Lung (tissue), 11 donors: ENCODE measurements at regions not wholly inside any gene's neighbourhood (a gene's known extent, or its start where the extent isn't known, plus 50 kb on each side); places are given as distances from the start of the nearest gene placed in this dataset.

ENCODE experiments used
- ATAC-seq: fragments of 200-7000 bp; cut with Tn5 transposase; one replicate; pipeline ENCODE4 v1.9.1; 2020; ENCODE audit warnings: moderate number of reproducible peaks; ENCODE audit not compliant: insufficient read depth, low FRiP score
- DNase-seq, 3 donors: peaks; one replicate each; pipeline ENCODE4 v3.0.0-alpha.2; 2013 to 2017
- H3K27ac ChIP-seq, 2 donors: one replicate each; pipeline ENCODE4 v1.5.1; 2013; ENCODE audit warnings: mild to moderate bottlenecking in 2 of 2, moderate library complexity in 2 of 2, control low read depth in 1 of 2, inconsistent platforms in 1 of 2, low read depth in 1 of 2, low read length in 1 of 2
- H3K27me3 ChIP-seq, 3 donors: one replicate each; pipeline ENCODE4 v1.5.1; 2013; ENCODE audit warnings: low read length in 2 of 3; ENCODE audit not compliant: control insufficient read depth in 3 of 3, insufficient read depth in 3 of 3
- H3K36me3 ChIP-seq, 4 donors: one replicate each; pipeline ENCODE4 v1.5.1; 2013; ENCODE audit warnings: low read length in 4 of 4, mild to moderate bottlenecking in 1 of 4, moderate library complexity in 1 of 4; ENCODE audit not compliant: control insufficient read depth in 4 of 4, insufficient read depth in 4 of 4
- H3K4me1 ChIP-seq, 5 donors: one replicate each; pipeline ENCODE4 v1.5.1; 2013; ENCODE audit warnings: low read length in 5 of 5, mild to moderate bottlenecking in 2 of 5, moderate library complexity in 1 of 5; ENCODE audit not compliant: control insufficient read depth in 5 of 5, insufficient read depth in 5 of 5
- H3K4me3 ChIP-seq: one replicate; pipeline ENCODE4 v1.5.1; 2013; ENCODE audit warnings: mild to moderate bottlenecking, control low read depth, moderate library complexity
- H3K9ac ChIP-seq, 2 donors: one replicate each; pipeline ENCODE4 v1.5.1; 2013; ENCODE audit warnings: low read length in 2 of 2, control low read depth in 1 of 2; ENCODE audit not compliant: insufficient read depth in 1 of 2
- H3K9me3 ChIP-seq, 4 donors: one replicate each; pipeline ENCODE4 v1.5.1; 2013; ENCODE audit warnings: low read length in 3 of 4, mild to moderate bottlenecking in 1 of 4, moderate library complexity in 1 of 4; ENCODE audit not compliant: control insufficient read depth in 4 of 4, insufficient read depth in 3 of 4
- WGBS, 2 donors: extraction: QIAGEN DNeasy Blood & Tissue Kit; methylation state at CpG; one replicate each; pipeline ENCODE4 v1.1.7; 2013; 5-methylcytosine and 5-hydroxymethylcytosine counted together
- TF ChIP-seq, protein P1 (sequence below): IDR thresholded peaks from 2 replicates; pipeline ENCODE4 v1.5.1; 2012; ENCODE audit warnings: mild to moderate bottlenecking; ENCODE audit errors: control extremely low read depth, extremely low read depth
- donor health status: control.
- donor health status: control.
- donor health status: Bipolar disorder and iron deficiency.
- donor health status: healthy.
- donor health status: DM: yes; HTN: yes; CAD: no.

DNA sequence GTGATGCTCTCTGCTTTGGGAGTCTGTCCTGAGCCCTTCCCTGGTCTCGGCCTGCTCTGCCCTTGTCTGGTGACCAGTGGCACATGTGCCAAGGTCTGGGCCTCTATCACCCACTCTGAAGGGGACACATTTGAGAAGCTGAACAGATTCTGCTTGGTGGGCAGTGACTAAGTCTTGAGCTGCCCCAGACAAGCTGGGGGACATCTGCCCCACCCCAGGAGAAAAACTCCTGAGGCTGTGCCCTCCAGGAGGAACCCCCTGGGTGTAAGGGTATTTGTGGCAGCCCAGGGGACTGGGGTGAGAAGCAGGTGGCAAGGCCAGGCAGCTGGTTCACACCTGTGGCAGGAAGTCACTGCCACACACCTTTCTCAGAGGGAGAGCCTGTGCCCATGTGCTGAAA, 342.1 kb downstream of the DYSF start:
- H3K9ac ChIP-seq: no peak overlapping the region

DNA sequence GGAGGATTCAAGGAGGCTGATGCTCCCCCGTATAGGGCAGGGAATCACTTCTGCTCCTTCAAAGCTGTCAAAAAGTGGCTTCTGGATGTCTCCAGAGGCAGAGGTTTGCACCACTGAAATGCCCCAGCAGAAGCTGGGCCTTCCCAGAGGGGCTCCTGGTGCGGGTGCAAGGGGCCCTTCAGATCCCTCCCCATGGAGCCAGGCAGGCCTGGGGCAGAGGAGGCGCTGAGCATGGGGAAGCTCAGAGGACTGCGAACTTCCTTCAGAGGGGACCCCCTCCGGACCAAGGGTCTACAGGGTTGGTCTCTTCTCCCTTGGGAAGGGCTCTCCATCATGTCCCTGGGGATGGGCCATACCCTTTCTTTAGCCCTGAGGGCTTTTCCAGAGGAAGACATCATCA, 341.2 kb downstream of the DYSF start:
- H3K27ac ChIP-seq: no peak overlapping the region
- 79 to 97% methylated on average over 4 to 5 of the region's 5 CpGs for WGBS, 2 donors
- H3K36me3 ChIP-seq: no peaks in the 10 kb centered on the region
- no peak overlapping the region for H3K9ac ChIP-seq
- ATAC-seq (no peak), DNase-seq (no peak)
- no peaks in the 10 kb centered on the region for H3K9me3 ChIP-seq
- H3K4me3 ChIP-seq: no peak overlapping the region
- TF ChIP-seq, protein P1, sequence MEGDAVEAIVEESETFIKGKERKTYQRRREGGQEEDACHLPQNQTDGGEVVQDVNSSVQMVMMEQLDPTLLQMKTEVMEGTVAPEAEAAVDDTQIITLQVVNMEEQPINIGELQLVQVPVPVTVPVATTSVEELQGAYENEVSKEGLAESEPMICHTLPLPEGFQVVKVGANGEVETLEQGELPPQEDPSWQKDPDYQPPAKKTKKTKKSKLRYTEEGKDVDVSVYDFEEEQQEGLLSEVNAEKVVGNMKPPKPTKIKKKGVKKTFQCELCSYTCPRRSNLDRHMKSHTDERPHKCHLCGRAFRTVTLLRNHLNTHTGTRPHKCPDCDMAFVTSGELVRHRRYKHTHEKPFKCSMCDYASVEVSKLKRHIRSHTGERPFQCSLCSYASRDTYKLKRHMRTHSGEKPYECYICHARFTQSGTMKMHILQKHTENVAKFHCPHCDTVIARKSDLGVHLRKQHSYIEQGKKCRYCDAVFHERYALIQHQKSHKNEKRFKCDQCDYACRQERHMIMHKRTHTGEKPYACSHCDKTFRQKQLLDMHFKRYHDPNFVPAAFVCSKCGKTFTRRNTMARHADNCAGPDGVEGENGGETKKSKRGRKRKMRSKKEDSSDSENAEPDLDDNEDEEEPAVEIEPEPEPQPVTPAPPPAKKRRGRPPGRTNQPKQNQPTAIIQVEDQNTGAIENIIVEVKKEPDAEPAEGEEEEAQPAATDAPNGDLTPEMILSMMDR: no peak
- no peaks in the 10 kb centered on the region for H3K27me3 ChIP-seq
- peaks cover 0 to 25% (median 3%) of the 10 kb centered on the region in 5 donors for H3K4me1 ChIP-seq

More for the DNA sequence above, 342.1 kb downstream of the DYSF start:
- no peaks in the 10 kb centered on the region for H3K36me3 ChIP-seq
- ATAC-seq (no peak), DNase-seq (peak in 1 of 3 donors; percentile 4)
- H3K27me3 ChIP-seq: no peaks in the 10 kb centered on the region
- H3K9me3 ChIP-seq: no peaks in the 10 kb centered on the region
- H3K4me1 ChIP-seq: peaks cover 0 to 33% (median 4%) of the 10 kb centered on the region in 5 donors
- no peak overlapping the region for H3K4me3 ChIP-seq
- TF ChIP-seq, protein P1: no peak
- H3K27ac ChIP-seq: no peak overlapping the region
- 92 to 100% methylated on average over 1 of the region's 1 CpG for WGBS, 2 donors

DNA sequence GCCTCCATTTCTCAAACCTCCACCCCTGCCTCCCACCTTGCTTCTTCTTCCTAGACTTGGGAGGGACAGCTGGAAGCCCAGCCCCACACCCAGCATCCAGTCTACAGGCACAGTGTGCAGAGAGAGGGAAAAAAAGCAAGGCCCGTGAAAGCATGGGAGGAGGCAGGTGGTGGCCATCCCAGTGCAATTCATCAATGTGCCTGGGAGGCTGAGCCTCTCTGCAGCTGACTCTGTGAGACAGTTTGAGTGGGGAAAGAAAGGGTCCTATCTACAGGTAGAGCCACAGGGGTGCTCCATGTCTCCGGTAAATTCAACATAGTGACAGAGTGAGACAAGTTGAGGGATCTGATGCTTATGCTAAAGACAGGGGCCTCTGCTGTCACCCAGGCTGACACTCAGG, 340.6 kb downstream of the DYSF start:
- H3K27me3 ChIP-seq: no peaks in the 10 kb centered on the region
- H3K36me3 ChIP-seq: no peaks in the 10 kb centered on the region
- peaks cover 0 to 20% (median 3%) of the 10 kb centered on the region in 5 donors for H3K4me1 ChIP-seq
- no peak for DNase-seq
- no peaks in the 10 kb centered on the region for H3K9me3 ChIP-seq
- TF ChIP-seq, protein P1: no peak
- no peak for ATAC-seq
- H3K4me3 ChIP-seq: no peak overlapping the region
- H3K9ac ChIP-seq: no peak overlapping the region
- WGBS, 2 donors: 91 to 97% methylated on average over 2 of the region's 2 CpGs
- no peak overlapping the region for H3K27ac ChIP-seq
